HK-2 (cell line): ENCODE measurements at regions not wholly inside any gene's neighbourhood (a gene's known extent, or its start where the extent isn't known, plus 50 kb on each side); places are given as distances from the start of the nearest gene placed in this dataset.
"Not testable (repeated sequence)": the region's sequence is repeated elsewhere in the genome, so short reads cannot be mapped to it uniquely, and the experiment has no call there.

Source experiments
- DNase-seq: peaks from one replicate; pipeline ENCODE4 v3.0.0-alpha.2; 2018; ENCODE audit not compliant: unreplicated experiment

GRCh38 chr10:124214610-124215375 lies 121.4 kb upstream of the CHST15 start:
- DNase-seq = no peak

- no peak for DNase-seq
These were observed 120.6 kb upstream of the CHST15 start for GRCh38 chr10:124213899-124214510.

DNA sequence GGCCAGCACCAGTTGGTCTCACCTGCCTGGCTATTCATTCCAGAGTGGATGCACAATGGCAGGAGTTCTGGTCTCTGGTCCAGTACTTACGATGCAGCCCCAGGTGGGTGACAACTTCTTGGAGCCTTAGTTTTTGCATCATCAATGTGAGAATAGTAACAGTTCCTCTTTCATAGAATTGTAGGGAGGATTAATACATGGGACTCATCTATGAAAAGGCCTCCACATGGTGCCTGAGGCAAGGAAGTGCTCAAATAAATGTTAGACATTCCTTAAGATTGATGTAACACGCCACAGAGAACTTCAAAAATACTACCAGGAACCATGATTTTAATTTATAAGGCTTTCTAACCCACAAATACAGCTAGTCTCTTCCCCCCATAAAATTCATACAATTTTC lies 120.1 kb upstream of the CHST15 start:
- no peak for DNase-seq

DNA sequence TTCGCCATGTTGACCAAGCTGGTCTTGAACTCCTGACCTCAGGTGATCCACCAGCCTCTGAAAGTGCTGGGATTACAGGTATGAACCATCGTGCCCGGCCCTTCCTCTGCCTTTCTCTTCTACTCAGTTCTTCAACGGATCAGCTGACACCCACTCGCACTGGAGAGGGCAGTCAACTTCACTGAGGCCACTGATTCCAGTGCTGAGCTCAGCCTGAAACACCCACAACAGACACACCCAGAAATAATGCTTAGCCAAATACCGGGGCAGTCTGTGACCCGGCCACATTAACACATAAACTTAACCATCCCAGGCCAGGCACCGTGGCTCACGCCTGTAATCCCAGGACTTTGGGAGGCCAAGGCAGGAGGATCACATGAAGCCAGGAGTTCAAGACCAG lies 119.3 kb upstream of the CHST15 start:
- DNase-seq = no peak

DNA sequence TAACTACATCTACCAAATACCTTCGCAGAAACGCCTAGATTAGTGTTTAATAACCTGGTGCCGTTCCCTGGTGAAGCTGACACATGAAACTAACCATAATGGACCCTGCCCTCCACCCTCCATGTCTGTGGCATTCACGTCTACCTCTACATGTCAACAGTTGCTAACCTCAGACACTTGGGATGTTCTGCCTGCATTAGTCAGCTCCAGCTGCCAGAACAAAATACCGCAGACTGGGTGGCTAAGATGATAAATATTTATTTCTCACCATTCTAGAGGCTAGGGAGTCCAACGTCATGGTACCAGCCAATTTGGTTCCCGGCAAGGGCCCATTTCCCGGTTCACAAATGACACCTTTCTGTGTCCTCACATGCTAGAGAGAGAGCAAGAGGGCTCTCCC lies 118.5 kb upstream of the CHST15 start:
- no peak for DNase-seq

GRCh38 chr10:124210263-124210662 lies 116.9 kb upstream of the CHST15 start:
- no peak for DNase-seq

DNA sequence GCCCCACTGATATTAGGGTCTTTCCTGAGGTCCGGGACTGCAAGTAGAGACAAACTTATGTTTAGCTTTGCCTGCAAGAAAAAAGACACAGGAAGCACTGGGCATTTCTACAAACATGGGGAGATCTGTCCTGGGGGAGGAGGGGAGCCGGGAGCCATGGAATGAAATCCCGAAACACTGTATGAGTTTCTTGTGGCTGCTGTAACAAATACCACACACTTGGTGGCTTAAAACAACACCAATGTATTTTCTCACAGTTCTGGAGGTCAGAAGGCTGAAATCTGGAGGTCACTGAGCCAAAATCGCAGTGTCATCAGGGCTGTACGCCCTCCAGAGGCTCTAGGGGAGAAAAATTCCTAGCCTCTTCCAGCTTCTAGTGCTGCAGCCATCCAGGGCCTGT lies 114.0 kb upstream of the CHST15 start:
- DNase-seq = no peak

- no peak for DNase-seq
These were observed 113.2 kb upstream of the CHST15 start for GRCh38 chr10:124206616-124207015.

DNA sequence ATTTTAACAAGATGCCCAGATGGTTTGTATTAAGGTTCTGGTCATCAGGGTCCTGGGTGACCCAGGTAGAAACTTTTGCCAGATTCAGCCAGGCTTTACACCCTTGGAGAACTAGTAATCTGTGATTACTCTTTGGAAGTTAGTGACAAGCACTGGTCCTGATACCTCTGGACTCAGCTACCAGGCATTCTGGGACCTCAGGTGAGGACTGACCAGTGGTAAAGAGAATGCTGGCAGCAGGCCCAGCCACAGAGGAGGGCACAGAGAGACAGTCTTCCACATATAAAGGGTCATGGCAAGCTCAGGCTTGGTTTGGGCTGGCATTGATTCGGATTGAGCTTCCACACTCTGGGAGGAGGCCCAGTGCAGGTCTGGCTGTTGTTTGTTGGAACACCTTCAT lies 112.0 kb upstream of the CHST15 start:
- DNase-seq = no peak

GRCh38 chr10:124204726-124205125 lies 111.3 kb upstream of the CHST15 start:
- DNase-seq = no peak

GRCh38 chr10:124200011-124200410 lies 106.6 kb upstream of the CHST15 start:
- no peak for DNase-seq

GRCh38 chr10:124198871-124199270 lies 105.5 kb upstream of the CHST15 start:
- no peak for DNase-seq

DNA sequence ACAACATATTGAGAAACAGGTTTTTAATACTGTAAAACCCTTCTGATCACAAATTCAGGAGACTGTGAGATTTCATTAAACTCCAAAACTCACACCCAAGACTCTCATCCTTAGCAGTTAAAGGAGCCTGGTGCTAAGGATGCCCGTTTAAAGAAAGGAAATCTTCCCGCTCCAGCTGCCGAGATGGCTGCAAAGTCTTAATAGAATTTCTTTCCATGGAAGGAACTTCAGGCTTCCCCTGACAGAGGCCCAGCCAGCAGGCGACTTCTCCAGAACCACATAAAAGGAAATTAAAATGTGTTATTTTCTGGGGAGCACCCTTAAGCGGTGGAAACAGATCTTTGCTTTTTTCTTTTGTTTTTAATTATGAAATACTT lies 104.7 kb upstream of the CHST15 start:
- no peak for DNase-seq

DNA sequence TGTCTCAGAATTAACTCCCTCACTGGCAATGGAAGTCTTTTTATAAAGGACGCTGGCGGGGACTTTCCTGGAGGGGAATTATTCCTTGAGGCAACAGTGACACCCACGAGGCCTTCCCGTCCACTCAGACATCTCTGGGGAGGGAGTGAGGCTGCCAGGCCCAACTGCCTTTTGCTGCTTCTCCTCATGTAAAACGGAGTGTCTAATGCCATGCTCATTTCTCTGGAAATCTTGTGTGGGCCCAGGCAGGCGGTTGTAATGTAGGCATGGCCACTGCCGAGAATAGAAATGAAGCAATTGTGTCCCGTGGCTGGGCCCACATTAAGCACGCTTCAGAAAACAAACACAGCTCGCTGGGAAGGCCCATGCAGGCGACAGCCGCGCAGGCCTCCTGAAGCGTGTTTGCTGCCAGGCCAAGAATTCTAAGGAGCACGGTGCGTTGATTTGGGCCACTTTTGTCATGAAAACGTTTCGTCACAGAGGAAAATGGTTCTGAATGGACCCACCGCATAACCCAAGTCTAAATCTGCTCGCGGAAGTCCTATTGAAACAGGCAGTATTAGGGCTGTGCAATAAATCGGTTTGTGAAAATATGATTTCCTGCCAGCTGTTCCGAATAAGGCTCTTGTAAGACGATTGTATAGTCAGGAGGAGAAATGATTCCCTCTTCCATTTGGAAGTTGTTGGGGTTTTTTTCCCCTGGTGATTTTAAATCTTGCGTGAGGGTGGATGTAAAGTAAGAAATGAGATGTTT lies 104.2 kb upstream of the CHST15 start:
- DNase-seq = no peak

- peak; percentile 55 for DNase-seq
These were observed 103.3 kb upstream of the CHST15 start for GRCh38 chr10:124196659-124197058.

- DNase-seq = no peak
These were observed 100.9 kb upstream of the CHST15 start for GRCh38 chr10:124194199-124194824.

DNA sequence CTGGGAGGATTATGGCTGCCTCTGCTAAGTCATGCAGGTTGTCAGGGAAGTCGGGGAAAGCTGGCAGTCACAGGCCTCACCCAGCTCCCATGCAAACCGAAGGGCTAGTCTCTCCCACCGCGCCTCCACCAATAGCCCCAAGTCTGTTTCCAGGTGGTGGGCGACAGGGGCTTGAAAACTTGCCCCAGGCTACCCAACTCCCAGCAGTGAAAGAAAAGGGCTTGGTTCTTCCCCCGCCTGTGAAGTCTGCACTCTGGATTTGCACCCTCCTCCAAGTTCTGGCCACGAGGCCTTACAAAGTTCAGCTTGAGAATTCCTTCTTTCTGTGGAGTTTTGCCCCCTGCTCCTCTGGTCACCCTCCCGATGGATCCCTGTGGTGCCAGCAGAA lies 99.9 kb upstream of the CHST15 start:
- no peak for DNase-seq

DNA sequence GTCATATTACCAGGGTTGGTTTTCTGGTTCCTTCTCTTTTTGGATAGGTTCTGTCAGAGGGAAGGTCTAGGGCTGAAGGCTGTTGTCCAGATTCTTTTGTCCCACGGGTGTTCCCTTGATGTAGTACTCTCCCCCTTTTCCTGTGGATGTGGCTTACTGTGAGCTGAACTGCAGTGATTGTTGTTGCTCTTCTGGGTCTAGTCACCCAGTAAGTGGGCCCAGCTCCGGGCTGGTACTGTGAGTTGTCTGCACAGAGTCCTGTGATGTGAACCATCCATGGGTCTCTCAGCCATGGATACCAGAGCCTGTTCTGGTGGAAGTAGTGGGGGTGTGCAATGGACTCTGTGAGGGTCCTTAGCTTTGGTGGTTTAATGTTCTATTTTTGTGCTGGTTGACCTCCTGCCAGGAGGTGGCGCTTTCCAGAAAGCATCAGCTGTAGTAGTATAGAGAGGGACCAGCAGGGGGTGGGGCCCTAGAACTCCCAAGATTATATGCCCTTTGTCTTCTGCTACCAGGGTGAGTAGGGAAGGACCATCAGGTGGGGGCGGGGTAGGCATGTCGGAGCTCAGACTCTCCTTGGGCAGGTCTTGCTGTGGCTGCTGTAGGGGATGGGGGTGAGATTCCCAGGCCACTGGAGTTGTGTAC lies 99.4 kb upstream of the CHST15 start:
- not testable (repeated sequence) for DNase-seq

DNA sequence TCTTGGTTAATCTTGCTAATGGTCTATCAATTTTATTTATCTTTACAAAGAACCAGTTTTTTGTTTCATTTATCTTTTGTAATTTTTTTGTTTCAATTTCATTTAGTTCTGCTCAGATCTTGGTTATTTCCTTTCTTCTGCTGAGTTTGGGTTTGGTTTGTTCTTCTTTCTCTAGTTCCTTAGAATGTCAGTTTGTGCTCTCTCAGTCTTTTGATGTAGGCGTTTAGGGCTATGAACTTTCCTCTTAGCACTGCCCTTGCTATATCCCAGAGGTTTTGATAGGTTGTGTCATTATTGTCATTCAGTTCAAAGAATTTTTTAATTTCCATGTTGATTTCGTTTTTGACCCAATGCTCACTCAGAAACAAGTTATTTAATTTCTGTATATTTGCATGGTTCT lies 97.1 kb upstream of the CHST15 start:
- not testable (repeated sequence) for DNase-seq

DNA sequence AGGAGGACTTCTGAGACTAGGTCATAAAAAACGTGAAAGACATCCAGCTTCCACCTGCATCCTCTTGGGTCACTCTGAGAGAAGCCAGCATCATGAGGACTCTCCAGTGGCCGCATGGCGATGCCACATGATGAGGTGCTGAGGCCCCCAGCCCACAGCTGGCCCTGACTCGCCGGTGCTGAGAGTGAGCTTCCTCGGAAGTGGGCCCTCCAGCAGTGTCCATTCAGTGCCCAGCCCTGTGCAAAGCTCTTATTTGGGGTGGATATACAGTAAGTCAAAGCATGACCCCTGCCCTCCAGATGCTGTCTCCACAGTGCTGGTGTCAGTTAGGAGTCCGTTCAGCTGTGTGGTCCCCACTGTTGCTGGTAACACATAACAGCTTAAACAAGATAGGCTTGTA lies 93.6 kb upstream of the CHST15 start:
- no peak for DNase-seq

GRCh38 chr10:124185084-124185483 lies 91.7 kb upstream of the CHST15 start:
- DNase-seq = no peak

GRCh38 chr10:124184208-124184830 lies 90.9 kb upstream of the CHST15 start:
- no peak for DNase-seq
